SU-DHL-6 (cell line): ENCODE measurements at regions not wholly inside any gene's neighbourhood (a gene's known extent, or its start where the extent isn't known, plus 50 kb on each side); places are given as distances from the start of the nearest gene placed in this dataset.

ENCODE experiments used
- CTCF ChIP-seq: fragments of 200-600 bp; sonication (generic); IDR thresholded peaks from one replicate; pipeline ENCODE4 v1.5.1; 2017; ENCODE audit warnings: antibody characterized with exemption, mild to moderate bottlenecking, low read length, moderate library complexity; ENCODE audit not compliant: insufficient read depth, poor library complexity, severe bottlenecking
- EZH2phosphoT487 ChIP-seq: fragments of 200-600 bp; sonication (generic), shearing (Covaris generic); conservative IDR thresholded peaks from 2 replicates; pipeline ENCODE4 v1.6.1; 2018; ENCODE audit warnings: mild to moderate bottlenecking, antibody characterized with exemption, low read length, moderate library complexity, mixed read lengths

GRCh38 chr4:155495572-155496293 lies 119.0 kb upstream of the MAP9 start:
- no peak for TF ChIP-seq CTCF
- no peak for TF ChIP-seq EZH2phosphoT487
